ENCODE measurements at regions not wholly inside any gene's neighbourhood (a gene's known extent, or its start where the extent isn't known, plus 50 kb on each side); places are given as distances from the start of the nearest gene placed in this dataset.

- no peak for DNase-seq (ENCODE audit: low read depth, low spot score)
- no peaks in the 10 kb centered on the region for H4K20me1 ChIP-seq (ENCODE audit: control insufficient read depth, extremely low read depth, insufficient read depth, low read length)
- H3K9me1 ChIP-seq (ENCODE audit: control insufficient read depth, extremely low read depth, insufficient read depth, low read length) = no peaks in the 10 kb centered on the region
- no peaks in the 10 kb centered on the region for H3K36me3 ChIP-seq (ENCODE audit: control insufficient read depth in 2 of 2, extremely low read depth in 1 of 2, insufficient read depth in 2 of 2, low read length in 2 of 2)
- no peak overlapping the region for H3K4me3 ChIP-seq (ENCODE audit: control insufficient read depth in 2 of 3, extremely low read depth in 1 of 3, insufficient read depth in 2 of 3, low read depth in 1 of 3, low read length in 3 of 3)
- H3K27me3 ChIP-seq (ENCODE audit: control insufficient read depth, extremely low read depth, insufficient read depth, low read length) = no peaks in the 10 kb centered on the region
- H3K79me2 ChIP-seq (ENCODE audit: control insufficient read depth, insufficient read depth, low read length) = no peaks in the 10 kb centered on the region
- no peak overlapping the region for H2AFZ ChIP-seq (ENCODE audit: control insufficient read depth, low read length)
- H3K9ac ChIP-seq (ENCODE audit: control insufficient read depth, extremely low read depth, insufficient read depth, low read length) = no peak overlapping the region
- no peak overlapping the region for H3K4me2 ChIP-seq (ENCODE audit: control insufficient read depth, extremely low read depth, insufficient read depth, low read depth, low read length)
- H3K9me3 ChIP-seq (ENCODE audit: control insufficient read depth, low read depth, low read length) = no peaks in the 10 kb centered on the region
- dilution Hi-C loops (cut with MboI; ENCODE audit: extremely low pct_ligation_motif_present, low sequenced_read_pairs) = no loop called here
- H3K27ac ChIP-seq (ENCODE audit: control insufficient read depth, insufficient read depth, low read length) = no peak overlapping the region
- TF ChIP-seq CTCF (optimal IDR thresholded peaks at IDR 0.05 in 1 of 3, IDR thresholded peaks at IDR 0.05 in 1 of 3, conservative IDR thresholded peaks at IDR 0.05 in 1 of 3; ENCODE audit: extremely low read depth in 1 of 3, insufficient read depth in 2 of 3, low read length in 3 of 3) = no peak
- no peak for TF ChIP-seq EZH2 (IDR thresholded peaks at IDR 0.05; ENCODE audit: low read length)
- H3K4me1 ChIP-seq (ENCODE audit: control insufficient read depth, extremely low read depth, insufficient read depth, low read length) = no peaks in the 10 kb centered on the region
- no peak for FAIRE-seq
Observed at GRCh38 chr5:107124376-107124775, 546.4 kb downstream of the EFNA5 start.

GRCh38 chr5:107123014-107123413 lies 547.7 kb downstream of the EFNA5 start:
- Histone ChIP-seq H3K4me2 (ENCODE audit: control insufficient read depth, extremely low read depth, insufficient read depth, low read depth, low read length) (no peak overlapping the region), H3K9me3 (ENCODE audit: control insufficient read depth, low read depth, low read length) (no peaks in the 10 kb centered on the region), H3K9ac (ENCODE audit: control insufficient read depth, extremely low read depth, insufficient read depth, low read length) (no peak overlapping the region), H3K27me3 (ENCODE audit: control insufficient read depth, extremely low read depth, insufficient read depth, low read length) (no peaks in the 10 kb centered on the region), H3K9me1 (ENCODE audit: control insufficient read depth, extremely low read depth, insufficient read depth, low read length) (no peaks in the 10 kb centered on the region), H3K79me2 (ENCODE audit: control insufficient read depth, insufficient read depth, low read length) (no peaks in the 10 kb centered on the region), H3K36me3 (ENCODE audit: control insufficient read depth in 2 of 2, extremely low read depth in 1 of 2, insufficient read depth in 2 of 2, low read length in 2 of 2) (no peaks in the 10 kb centered on the region), H3K27ac (ENCODE audit: control insufficient read depth, insufficient read depth, low read length) (no peak overlapping the region), H2AFZ (ENCODE audit: control insufficient read depth, low read length) (no peak overlapping the region), H3K4me1 (ENCODE audit: control insufficient read depth, extremely low read depth, insufficient read depth, low read length) (no peaks in the 10 kb centered on the region), H4K20me1 (ENCODE audit: control insufficient read depth, extremely low read depth, insufficient read depth, low read length) (no peaks in the 10 kb centered on the region), H3K4me3 (ENCODE audit: control insufficient read depth in 2 of 3, extremely low read depth in 1 of 3, insufficient read depth in 2 of 3, low read depth in 1 of 3, low read length in 3 of 3) (no peak overlapping the region)
- no peak for TF ChIP-seq CTCF (optimal IDR thresholded peaks at IDR 0.05 in 1 of 3, IDR thresholded peaks at IDR 0.05 in 1 of 3, conservative IDR thresholded peaks at IDR 0.05 in 1 of 3; ENCODE audit: extremely low read depth in 1 of 3, insufficient read depth in 2 of 3, low read length in 3 of 3)
- no peak for TF ChIP-seq EZH2 (IDR thresholded peaks at IDR 0.05; ENCODE audit: low read length)
- DNase-seq (ENCODE audit: low read depth, low spot score) = no peak
- dilution Hi-C loops (cut with MboI; ENCODE audit: extremely low pct_ligation_motif_present, low sequenced_read_pairs) = no loop called here
- no peak for FAIRE-seq
